Stimulated activated CD4-positive, alpha-beta T cell treated with anti-CD3 and anti-CD28 coated beads, Interleukin-2, amount 100 ng/mL, for 48 hours (primary cell): ENCODE measurements at regions not wholly inside any gene's neighbourhood (a gene's known extent, or its start where the extent isn't known, plus 50 kb on each side); places are given as distances from the start of the nearest gene placed in this dataset.

Experiments used
- DNase-seq, 2 donors: peaks; one replicate each; pipeline ENCODE4 v3.0.0-alpha.2; 2020

DNA sequence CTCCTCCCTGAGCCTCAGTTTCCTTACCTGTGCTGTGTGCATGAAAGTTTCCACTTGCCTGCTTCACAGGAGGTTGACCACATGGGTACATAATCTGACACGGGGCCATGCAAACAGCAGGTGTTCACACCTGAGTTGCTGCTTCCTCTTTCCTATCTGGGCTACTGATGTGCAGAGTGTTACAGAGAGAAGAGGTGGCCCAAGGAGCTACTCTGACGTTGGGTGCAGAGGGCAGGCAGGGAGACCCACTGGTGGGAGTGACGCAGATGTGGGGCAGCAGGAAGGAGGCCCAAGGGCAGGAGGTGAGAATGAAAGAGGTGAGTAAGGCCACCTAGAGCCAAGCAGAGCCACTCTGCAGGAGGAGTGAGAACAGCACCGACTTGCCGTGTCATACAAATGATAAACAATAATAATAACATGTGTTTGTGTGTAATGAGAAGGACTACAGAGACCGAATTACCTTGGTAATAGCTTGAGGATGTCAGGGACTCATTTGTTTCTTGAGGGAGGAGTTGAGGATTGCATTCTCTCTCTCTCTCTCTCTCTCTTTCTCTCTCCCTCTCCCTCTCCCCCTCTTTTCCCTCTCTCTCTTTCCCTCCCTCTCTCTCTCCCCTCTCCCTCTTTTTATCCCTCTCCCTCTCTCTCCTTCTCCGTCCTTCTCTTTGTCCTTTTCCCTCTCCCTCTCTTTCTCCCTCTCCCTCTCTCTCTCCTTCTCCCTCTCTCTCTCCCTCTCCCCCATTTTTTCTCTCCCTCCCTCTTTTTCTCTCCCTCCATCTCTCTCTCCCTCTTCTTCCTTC lies 87.4 kb upstream of the IGSF21 start:
- no peak for DNase-seq

DNA sequence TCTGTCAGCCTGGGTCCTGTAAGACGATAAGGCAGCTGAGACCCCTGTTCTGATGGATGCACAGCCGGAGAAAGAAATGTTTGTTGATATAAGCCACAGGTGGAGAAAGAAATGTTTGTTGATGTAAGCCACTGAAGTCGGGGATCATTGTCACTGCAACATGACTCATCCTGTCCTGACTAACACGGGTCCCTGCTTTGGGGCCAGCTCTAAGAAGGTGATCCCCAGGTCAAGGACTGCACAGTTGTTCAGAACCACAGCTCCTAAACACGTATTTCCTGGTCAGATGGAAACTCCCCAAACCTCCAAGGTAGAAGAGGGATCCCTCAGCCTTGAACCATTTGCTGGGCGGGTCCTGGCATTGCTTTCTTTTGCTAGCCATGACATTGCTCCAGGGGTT lies 86.4 kb upstream of the IGSF21 start:
- DNase-seq: no peak

GRCh38 chr1:18032172-18032859 lies 75.3 kb upstream of the IGSF21 start:
- no peak for DNase-seq

DNA sequence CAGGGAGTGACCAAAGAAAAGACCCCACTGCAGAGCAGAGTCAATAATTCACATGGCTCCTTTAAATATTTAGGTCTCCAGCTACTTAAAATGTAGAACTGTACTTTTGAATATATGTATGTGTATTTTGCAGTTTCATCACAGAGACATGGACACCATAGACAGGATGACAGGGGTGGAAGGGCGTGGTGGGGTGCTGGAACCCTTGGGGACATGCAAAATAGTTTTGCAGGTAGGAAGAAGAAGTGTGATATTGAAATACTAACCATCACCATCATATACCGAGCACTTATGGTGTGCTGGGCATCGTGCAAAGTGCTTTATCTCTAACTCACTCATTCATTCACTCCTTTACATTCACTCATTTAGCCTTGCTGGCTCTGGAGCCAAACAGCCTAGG lies 72.5 kb upstream of the IGSF21 start:
- no peak for DNase-seq

- no peak for DNase-seq
Measured at GRCh38 chr1:18037651-18038050, 69.9 kb upstream of the IGSF21 start.

GRCh38 chr1:18038051-18038450 lies 69.5 kb upstream of the IGSF21 start:
- DNase-seq: no peak

DNA sequence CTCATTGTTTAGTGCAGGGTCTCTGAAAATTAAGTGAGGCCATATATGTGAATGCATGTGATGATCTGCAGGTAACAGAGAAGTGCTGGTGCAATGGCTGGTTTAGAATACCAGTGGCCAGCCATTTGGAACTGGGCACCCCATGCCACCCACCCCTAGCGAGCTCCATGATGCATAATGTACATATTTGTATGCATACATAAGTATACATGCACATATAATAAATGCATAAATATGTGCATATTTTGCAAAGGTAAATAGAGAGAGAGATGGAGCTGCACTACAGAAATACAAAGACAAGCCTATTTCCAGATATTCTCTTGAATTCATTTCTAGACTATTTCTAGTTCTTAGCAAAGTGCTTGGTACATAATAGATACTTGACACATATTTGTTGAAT lies 68.5 kb upstream of the IGSF21 start:
- no peak for DNase-seq

- DNase-seq: no peak
Measured at GRCh38 chr1:18041102-18041501, 66.5 kb upstream of the IGSF21 start.

- DNase-seq: no peak
Measured at GRCh38 chr1:18041685-18042355, 65.8 kb upstream of the IGSF21 start.

- no peak for DNase-seq
Measured at GRCh38 chr1:18043871-18044270, 63.7 kb upstream of the IGSF21 start.

DNA sequence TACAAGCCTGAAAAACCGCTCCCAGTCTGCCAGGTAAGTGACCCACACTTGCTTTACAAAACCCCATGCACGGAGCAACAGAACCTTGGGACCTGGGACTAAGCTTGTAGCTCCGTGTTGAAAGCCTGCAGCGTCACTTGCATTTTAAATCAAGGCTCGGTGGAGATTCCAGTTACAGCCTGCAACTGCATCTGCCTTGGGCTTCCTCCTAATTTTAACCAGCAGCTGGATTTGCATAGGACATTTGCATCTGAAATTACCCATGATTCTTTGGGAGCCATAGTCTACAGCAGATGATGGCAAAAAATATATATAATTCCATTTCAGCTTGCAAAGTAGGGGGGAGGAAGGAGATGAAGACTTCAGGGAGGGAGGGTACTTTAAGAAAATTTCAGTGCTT lies 62.4 kb upstream of the IGSF21 start:
- DNase-seq: no peak

- no peak for DNase-seq
Measured at GRCh38 chr1:18045621-18046020, 62.0 kb upstream of the IGSF21 start.

- no peak for DNase-seq
Measured at GRCh38 chr1:18047122-18047521, 60.5 kb upstream of the IGSF21 start.

DNA sequence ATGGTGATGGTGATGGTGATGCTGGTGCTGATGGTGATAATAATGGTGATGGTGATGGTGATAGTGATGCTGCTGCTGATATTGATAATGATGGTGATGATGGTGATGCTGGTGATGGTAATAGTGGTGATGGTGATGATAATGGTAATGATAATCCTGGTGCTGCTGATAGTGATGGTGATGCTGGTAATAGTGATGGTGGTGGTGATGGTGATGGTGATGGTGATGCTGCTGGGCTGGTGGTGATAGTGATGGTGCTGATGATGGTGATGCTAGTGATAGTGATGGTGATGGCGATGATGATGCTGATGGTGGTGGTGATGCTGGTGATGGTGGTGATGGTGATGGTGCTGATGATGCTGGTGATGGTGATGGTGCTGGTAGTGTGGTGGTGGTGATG lies 58.4 kb upstream of the IGSF21 start:
- DNase-seq: no peak

DNA sequence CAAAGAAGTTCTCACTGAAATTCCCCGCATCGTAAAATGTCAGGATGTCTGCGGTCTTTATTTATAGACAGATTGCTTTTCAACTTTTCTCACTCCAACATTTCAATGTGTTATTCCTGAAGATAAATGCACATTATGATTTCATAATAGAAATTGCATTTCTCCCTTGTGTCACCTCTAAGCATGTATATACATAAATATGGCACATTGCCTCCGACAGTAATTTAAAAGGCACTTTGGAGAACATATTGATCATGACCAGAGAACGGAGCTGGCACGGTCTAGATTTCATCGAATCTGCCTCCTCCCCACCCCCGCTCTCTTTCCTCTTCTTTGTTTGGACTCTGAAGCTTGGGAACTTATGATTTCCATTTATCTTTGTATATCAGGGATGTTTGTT lies 54.9 kb upstream of the IGSF21 start:
- DNase-seq: no peak

DNA sequence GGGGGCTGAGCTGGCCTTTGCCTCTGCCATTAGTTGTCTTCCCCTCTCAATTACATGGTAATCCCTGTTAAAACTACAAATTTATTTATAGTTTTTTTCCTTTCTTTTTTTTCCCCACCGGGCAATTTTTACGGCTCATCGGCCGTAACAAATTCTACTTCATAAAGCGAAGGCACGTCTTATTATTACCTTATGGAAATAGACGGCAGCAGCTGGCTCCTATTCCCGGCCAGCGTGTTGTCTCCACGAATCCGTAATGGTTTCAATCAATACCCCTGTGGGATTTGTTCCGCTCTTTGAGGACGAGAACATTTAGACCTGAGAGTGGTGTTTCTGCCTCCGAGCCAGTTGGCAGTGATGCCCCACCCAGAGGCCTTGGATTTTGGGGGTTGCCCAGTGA lies 52.4 kb upstream of the IGSF21 start:
- no peak for DNase-seq

DNA sequence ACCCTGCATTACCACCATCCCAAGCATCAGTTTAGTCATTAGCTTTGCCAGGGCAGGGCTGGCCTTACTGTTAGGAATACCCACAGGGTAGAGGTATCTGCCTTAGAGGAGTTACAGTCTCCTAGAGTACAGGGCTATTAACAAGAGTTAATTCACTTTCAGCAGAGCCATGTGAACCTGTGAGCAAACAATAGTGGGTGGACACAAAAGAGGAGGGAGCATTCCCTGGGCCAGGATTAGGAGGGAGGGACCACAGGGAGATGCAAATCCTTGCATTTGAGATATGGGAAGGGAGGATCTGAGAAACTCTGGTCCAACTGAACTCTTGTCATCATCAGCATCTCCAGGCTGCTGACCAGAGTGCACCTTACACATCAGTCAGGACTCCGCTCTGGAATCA lies 51.1 kb upstream of the IGSF21 start:
- no peak for DNase-seq

DNA sequence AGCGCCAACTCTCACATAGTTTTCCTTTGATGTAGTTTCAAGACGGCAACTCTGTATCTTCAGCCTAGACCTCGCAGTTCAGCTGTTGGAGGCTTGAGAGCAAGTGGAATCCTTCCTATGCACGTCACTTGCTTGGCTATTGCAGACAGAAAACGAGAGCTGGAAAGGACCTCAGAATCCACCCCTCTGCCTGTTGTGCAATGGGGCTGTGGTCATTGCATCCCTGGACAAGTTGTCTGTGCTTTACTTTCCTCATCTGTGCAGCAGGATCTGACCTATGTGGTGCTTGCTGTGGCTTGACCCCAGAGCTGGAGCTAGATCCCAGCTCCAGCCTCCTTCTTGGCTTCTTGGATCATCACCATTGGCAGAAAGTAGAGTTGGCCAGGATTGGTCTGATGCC lies 50.0 kb upstream of the IGSF21 start:
- no peak for DNase-seq
